PC-3 (cell line): ENCODE measurements at regions not wholly inside any gene's neighbourhood (a gene's known extent, or its start where the extent isn't known, plus 50 kb on each side); places are given as distances from the start of the nearest gene placed in this dataset.

Experiments
- CTCF ChIP-seq: fragments of 300-600 bp; sonication (generic); conservative IDR thresholded peaks from 2 replicates; pipeline ENCODE4 v1.5.1; 2017; ENCODE audit warnings: antibody characterized with exemption, low read depth, mild to moderate bottlenecking, low read length
- EZH2 ChIP-seq: fragments of 300-600 bp; sonication (generic); IDR thresholded peaks from one replicate; pipeline ENCODE4 v1.6.1; 2017; ENCODE audit warnings: antibody characterized with exemption, mild to moderate bottlenecking, low read length; ENCODE audit not compliant: unreplicated experiment

- TF ChIP-seq EZH2 (no peak), CTCF (no peak)
Measured at GRCh38 chr4:156568484-156568883, 403.1 kb downstream of the PDGFC start.
